8988T (cell line): ENCODE measurements at regions not wholly inside any gene's neighbourhood (a gene's known extent, or its start where the extent isn't known, plus 50 kb on each side); places are given as distances from the start of the nearest gene placed in this dataset.

Experiments
- DNase-seq: peaks from one replicate; pipeline ENCODE4 v3.0.0; 2011

DNA sequence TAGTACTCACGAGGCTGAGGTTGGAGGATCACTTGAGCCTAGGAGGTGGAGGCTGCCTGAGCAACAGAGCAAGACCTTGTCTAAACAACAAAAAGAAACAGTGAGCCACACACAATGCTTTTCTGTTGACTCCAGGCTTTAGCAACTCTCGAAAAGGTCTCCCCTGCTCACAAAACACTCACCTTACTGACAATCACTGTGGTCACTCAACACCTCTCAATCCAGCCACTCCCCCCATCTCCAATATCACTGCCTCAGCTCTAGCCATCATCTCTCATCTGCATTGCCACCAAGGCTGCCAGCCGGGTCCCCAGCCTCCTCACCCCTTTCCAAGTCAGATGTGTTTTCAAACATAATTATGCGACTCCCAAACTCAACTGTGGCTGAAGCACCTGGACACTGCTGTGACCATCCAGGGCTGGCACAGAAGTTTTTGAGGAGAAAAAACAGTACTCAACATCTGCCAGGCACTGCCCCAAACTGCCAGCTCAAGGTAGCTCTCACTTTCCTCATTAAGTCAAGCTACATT is 218.0 kb upstream of the ARID1B start:
- DNase-seq = no peak

DNA sequence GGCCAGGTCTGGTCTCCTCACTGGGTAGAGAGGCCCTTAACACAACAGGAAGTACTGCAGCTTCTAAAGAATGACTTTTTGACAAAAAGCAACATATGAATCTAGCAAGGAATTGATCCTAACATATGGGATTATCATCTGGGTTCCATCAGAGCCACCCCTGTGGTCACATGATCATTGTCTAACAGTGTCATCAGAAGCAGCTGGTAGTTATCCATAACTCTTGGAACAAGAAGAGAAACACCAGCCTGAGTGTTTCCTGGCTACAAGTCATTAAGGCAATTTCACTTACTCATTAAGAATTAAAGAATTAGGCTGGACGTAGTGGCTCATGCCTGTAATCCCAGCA is 219.3 kb upstream of the ARID1B start:
- DNase-seq = no peak

DNA sequence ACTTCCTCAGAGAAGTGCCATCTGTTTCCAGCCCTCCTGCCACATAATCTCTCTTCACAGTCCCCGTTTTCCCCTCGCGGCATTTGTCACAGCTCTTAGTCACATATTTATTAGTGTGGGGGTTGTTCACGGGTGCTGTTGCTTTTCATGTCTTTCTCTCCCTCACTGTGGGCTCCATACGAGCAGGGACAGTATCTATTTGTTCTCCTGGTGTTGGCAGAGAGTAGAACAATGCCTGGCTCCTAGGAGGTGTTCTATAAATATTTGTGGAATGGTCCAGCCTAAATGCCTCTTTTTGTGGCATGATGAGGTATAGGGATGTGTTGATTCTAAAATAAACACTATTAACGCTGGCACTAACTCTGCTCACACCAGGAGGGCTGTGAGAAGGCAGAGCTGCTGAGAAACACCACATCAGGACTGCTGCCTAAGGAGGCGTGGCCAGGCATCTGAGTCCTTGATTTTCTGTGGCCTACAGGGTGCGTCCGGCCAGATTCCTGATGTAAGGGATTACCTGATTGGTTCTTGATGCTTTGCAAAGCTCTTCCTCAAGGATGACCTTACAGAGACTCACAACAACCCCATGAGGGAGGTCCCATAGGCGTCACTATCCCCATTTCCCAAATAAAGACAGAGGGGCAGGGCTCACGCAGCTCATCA is 219.8 kb upstream of the ARID1B start:
- DNase-seq = no peak

- no peak for DNase-seq
Measured at GRCh38 chr6:156556811-156557210, 220.4 kb upstream of the ARID1B start.

GRCh38 chr6:156555116-156555515 is 222.1 kb upstream of the ARID1B start:
- DNase-seq = no peak

DNA sequence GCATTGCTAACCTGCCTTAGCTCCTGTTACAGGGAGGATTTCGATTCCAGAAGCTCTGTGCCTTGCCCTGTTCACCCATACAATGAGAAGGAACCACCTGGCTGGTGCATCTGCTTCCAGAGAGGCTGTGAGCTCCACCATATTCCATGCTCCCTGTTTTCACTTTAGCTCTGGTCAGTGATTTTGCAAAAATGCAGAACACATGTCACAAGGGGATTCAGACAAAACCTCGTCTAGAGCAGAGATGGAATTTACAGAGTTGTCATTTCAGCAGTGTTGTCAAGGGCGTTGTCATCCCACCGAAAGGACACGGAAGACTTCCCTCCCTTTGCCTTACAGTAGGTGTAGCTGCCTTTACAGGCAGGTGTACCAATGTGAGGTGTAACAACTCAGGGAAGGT is 223.0 kb upstream of the ARID1B start:
- no peak for DNase-seq

DNA sequence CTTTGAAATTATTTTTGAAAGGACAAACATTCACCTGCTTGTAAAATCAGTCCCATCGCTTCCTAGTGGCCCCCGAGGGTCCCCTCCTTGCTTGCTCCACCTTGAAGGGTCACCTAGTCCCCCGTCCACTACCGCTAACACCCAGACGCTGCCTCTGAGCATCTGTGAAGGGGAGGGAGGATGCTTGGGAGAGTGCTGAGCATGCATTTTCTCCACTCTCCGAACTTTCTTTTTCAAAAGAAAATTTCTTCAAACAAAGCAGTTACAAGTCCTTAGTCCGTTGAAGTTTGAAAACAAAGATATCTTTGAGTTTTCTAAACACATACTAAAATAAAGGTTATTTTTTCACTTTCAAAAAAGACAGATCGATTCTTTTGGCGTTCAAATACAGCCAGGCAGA is 224.3 kb upstream of the ARID1B start:
- DNase-seq = no peak

- DNase-seq = no peak
Measured at GRCh38 chr6:156550949-156551348, 226.2 kb upstream of the ARID1B start.

DNA sequence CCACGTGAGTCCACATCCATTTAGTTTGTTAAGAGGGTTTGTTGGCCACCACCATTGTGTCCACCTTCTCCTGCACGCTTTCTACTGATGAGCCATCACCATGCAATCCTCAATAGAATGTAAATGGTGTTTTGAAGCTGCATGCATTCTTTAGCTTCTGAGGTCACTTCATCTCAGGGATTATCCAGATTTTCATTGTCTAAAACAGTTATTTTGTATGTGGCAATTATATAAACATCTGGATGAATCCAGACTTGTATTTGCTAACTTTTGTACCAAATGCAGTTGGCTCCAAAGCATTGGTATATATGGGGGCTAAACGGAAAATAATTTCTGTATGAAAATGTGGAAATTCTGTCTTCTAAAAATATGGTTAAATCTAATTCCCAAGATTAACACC is 231.2 kb upstream of the ARID1B start:
- no peak for DNase-seq

DNA sequence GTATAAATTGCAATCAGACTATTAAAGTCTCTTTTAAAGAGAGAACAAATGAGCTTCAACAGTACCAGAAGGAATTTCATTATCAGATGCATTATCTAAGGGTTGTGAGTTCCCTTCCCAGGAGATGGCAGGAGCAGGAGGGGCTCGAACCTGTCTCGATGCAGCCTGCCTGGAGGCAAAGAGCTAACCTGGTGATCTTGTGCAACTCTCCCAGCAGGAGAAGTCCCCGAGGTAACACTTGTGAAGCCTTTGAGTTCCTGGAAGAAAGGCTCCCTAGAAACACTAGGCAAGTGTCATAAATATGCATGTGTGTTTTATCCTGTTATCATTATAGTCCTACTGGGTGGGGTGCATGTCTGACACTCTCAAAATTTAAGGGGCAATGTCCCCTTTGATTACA is 232.2 kb upstream of the ARID1B start:
- DNase-seq = no peak

- DNase-seq = no peak
Measured at GRCh38 chr6:156544046-156544445, 233.1 kb upstream of the ARID1B start.

- DNase-seq = no peak
Measured at GRCh38 chr6:156543431-156543830, 233.7 kb upstream of the ARID1B start.

GRCh38 chr6:156538875-156539660 is 238.1 kb upstream of the ARID1B start:
- no peak for DNase-seq

DNA sequence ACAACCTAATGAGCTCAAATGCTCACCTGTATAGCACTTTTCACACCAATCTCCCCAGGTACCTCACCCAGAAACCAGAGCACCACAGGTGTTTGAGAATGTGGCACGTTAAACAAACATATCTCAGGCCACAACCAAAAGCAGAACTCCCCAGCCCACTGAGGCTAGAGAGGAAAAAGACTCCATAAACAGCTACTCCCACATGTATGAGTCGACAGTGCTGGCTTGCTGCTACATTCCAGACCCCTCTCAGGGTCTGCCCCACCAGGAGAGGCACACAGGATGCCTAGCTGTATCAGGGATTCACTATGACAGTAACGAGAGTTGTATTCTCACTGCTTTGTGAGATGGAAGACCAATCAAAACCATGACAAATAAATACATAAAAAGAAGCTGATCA is 242.6 kb upstream of the ARID1B start:
- no peak for DNase-seq

- no peak for DNase-seq
Measured at GRCh38 chr6:156533872-156534524, 243.2 kb upstream of the ARID1B start.

GRCh38 chr6:156526081-156526480 is 251.1 kb upstream of the ARID1B start:
- no peak for DNase-seq

- DNase-seq = no peak
Measured at GRCh38 chr6:156525541-156525940, 251.6 kb upstream of the ARID1B start.

DNA sequence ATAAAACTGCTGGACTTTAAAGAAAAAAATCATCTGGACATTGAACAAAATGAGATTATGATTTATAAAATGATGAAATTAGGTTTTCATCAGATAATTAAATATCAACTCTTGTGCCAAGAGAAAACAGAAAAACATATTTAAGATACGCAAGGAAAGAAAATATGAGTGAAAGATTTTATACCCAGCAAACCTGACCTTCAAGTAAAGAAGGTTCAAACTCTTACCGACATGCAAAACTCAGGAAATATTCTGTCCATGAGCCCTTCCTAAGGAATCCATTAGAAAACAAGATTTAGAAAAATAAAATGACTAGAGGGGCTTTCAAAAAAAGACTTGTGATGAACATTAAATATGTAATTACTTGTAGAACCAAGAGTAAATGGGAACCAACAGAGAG is 257.2 kb upstream of the ARID1B start:
- no peak for DNase-seq

GRCh38 chr6:156517088-156517487 is 260.1 kb upstream of the ARID1B start:
- DNase-seq = no peak

- DNase-seq = no peak
Measured at GRCh38 chr6:156515242-156515641, 261.9 kb upstream of the ARID1B start.

DNA sequence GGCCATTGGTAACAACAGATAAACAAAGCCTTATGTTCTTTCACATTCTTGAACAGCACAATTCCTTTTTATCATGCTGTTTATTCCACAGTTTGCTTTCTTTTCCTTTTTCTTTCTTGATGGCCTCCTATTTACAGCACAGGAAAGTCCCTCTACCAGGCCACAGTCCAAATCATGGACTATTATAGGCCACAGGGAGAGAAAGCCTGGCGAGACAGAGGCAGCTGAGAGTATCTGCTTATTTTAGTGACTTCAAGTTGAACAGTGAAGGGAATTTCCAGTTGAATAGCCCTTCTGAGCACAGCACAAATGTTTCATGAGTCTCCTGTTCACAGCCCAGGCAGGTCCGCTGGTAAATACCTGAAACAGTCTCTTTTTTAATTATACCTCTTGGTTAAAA is 263.7 kb upstream of the ARID1B start:
- no peak for DNase-seq

- no peak for DNase-seq
Measured at GRCh38 chr6:156511570-156511969, 265.6 kb upstream of the ARID1B start.

DNA sequence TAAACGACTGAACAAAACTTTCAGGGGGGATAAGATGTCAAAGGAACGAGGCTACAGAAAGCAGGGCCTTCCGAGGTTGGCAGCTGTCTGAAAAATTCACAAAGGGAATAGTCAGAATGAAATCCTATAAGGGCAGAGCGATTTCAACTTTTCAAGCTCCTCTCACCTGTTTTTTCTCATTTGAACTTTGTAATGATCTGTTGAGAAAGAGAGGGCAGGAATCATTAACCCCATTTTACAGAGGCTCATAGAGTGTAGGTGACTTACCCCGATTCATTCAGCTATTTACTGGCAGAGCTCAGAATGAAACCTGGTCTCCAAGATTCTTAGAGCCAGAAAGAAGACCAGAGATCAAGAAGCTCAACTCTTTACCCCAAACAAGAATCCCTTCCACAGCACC is 266.1 kb upstream of the ARID1B start:
- DNase-seq = no peak

DNA sequence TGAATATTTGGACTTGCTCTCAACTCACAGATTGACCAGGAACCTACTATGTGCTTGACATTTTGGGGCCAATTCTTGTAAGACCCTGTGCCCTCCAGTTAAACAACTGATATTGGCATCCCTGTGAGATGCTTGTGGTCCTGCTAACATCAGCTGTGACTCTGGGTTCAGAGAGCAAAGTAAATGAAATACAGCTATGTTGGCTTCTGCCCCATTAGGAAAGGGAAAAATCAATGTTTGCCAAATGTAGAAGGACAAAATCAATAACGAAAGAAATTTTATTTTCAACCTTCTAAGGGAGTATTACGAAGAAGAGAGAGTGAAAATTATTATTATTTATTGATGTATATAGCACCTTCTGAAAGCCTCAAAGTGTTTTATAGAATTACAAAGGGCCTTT is 266.9 kb upstream of the ARID1B start:
- no peak for DNase-seq
